ENCODE measurements at regions not wholly inside any gene's neighbourhood (a gene's known extent, or its start where the extent isn't known, plus 50 kb on each side); places are given as distances from the start of the nearest gene placed in this dataset.
"Not testable (repeated sequence)": the region's sequence is repeated elsewhere in the genome, so short reads cannot be mapped to it uniquely, and the experiment has no call there.

DNA sequence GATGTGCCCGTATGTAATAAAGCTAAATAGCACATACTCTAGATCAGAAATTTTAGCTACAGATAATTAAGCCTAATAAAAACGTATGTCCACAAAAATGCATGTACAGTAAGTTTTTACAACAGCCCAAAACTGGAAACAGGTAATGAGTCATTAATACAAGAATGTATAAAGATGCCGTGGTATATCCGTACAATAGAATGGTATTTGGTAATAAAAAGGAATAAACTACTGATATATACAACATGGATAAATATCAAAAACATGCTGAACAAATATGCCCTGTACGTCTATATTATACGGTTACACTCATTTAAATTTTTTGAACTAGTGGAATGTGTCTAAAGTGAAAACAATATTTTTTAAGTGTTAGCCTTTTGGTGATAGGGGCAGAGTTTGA, 128.2 kb upstream of the ADGRB3 start:
- DNase-seq = no peak
- no peaks in the 10 kb centered on the region for H3K9me3 ChIP-seq (ENCODE audit: insufficient read depth, low read depth)

DNA sequence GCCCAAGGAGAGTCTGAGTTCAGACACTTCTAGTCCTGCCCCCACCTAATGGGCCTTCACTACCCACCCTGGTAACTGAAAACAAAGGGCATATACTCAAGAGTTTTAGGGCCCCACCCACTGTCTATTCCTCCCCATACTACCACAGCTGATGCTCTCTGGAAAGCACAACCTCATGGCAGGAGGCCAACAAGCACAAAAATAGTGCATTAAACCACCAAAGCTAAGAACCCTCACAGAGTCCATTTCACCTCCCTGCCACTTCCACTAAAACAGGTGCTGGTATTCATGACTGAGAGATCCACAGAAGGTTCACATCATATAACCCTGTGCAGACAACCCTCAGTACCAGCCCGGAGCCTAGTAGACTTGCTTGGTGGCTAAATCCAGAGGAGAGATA, 132.1 kb upstream of the ADGRB3 start:
- intact Hi-C loops (cut with micrococcal nuclease; ENCODE audit: unreplicated experiment) = no loop called here
- Histone ChIP-seq H3K9me3 (ENCODE audit: insufficient read depth, low read depth) (no peaks in the 10 kb centered on the region), H3F3A (ENCODE audit: insufficient read depth, low read depth) (no peaks in the 10 kb centered on the region), H3K4me3 (no peak overlapping the region), H3K4me1 (replicated peaks; ENCODE audit: insufficient read depth) (no peaks in the 10 kb centered on the region), H4K20me1 (ENCODE audit: insufficient read depth) (no peaks in the 10 kb centered on the region), H3K27me3 (ENCODE audit: insufficient read depth, low read depth) (no peaks in the 10 kb centered on the region), H2AFZ (no peak overlapping the region), H3K36me3 (ENCODE audit: low read depth) (no peaks in the 10 kb centered on the region), H3K9me2 (ENCODE audit: insufficient read depth) (no peaks in the 10 kb centered on the region), H3K27ac (no peak overlapping the region), H3K4me2 (no peak overlapping the region), H3K79me2 (ENCODE audit: low read depth) (no peaks in the 10 kb centered on the region)
- no peak for DNase-seq
- no peak for TF ChIP-seq EZH2 (IDR thresholded peaks at IDR 0.05; ENCODE audit: low read depth)
- TF ChIP-seq, protein P1, sequence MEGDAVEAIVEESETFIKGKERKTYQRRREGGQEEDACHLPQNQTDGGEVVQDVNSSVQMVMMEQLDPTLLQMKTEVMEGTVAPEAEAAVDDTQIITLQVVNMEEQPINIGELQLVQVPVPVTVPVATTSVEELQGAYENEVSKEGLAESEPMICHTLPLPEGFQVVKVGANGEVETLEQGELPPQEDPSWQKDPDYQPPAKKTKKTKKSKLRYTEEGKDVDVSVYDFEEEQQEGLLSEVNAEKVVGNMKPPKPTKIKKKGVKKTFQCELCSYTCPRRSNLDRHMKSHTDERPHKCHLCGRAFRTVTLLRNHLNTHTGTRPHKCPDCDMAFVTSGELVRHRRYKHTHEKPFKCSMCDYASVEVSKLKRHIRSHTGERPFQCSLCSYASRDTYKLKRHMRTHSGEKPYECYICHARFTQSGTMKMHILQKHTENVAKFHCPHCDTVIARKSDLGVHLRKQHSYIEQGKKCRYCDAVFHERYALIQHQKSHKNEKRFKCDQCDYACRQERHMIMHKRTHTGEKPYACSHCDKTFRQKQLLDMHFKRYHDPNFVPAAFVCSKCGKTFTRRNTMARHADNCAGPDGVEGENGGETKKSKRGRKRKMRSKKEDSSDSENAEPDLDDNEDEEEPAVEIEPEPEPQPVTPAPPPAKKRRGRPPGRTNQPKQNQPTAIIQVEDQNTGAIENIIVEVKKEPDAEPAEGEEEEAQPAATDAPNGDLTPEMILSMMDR (conservative IDR thresholded peaks at IDR 0.05) = no peak
- ChIA-PET CTCF (no interaction called here), POLR2A (ENCODE audit: unreplicated experiment) (no interaction called here)
- BruUV-seq (replicated peaks) = no TSS peak

More for the DNA sequence above, 128.2 kb upstream of the ADGRB3 start:
- ChIA-PET CTCF (no interaction called here), POLR2A (ENCODE audit: unreplicated experiment) (no interaction called here)
- TF ChIP-seq, protein P1 (conservative IDR thresholded peaks at IDR 0.05) = no peak
- no peak for TF ChIP-seq EZH2 (IDR thresholded peaks at IDR 0.05; ENCODE audit: low read depth)
- Histone ChIP-seq H3K27ac (no peak overlapping the region), H3K4me1 (replicated peaks; ENCODE audit: insufficient read depth) (no peaks in the 10 kb centered on the region), H3K36me3 (ENCODE audit: low read depth) (no peaks in the 10 kb centered on the region), H3K4me3 (no peak overlapping the region), H2AFZ (no peak overlapping the region), H3K9me2 (ENCODE audit: insufficient read depth) (no peaks in the 10 kb centered on the region), H4K20me1 (ENCODE audit: insufficient read depth) (no peaks in the 10 kb centered on the region), H3F3A (ENCODE audit: insufficient read depth, low read depth) (no peaks in the 10 kb centered on the region), H3K79me2 (ENCODE audit: low read depth) (no peaks in the 10 kb centered on the region), H3K4me2 (no peak overlapping the region), H3K27me3 (ENCODE audit: insufficient read depth, low read depth) (no peaks in the 10 kb centered on the region)
- intact Hi-C loops (cut with micrococcal nuclease; ENCODE audit: unreplicated experiment) = no loop called here
- BruUV-seq (replicated peaks) = no TSS peak

DNA sequence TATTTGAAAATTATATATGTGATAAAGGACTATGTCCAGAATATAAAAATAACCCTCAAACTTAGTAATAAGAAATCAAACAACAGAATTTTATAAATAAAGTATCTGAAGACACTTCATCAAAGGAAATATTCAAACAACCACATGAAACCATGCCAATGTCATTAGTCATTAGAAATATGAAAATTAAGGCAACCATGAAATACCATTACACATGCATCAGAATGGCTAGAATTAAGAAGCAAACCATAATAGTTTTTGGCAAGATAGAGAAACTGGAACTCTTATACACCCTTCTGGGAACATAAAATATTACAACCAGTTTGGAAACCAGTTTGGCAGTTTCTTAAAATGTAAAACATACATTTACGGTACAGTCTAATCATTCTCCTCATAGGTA, 137.2 kb upstream of the ADGRB3 start:
- intact Hi-C loops (cut with micrococcal nuclease; ENCODE audit: unreplicated experiment) = no loop called here
- POLR2A ChIA-PET (ENCODE audit: unreplicated experiment) = no interaction called here
- BruUV-seq (replicated peaks) = no TSS peak
- CTCF ChIA-PET = no interaction called here
- no peaks in the 10 kb centered on the region for H3K27me3 ChIP-seq (ENCODE audit: insufficient read depth, low read depth)
- no peaks in the 10 kb centered on the region for H4K20me1 ChIP-seq (ENCODE audit: insufficient read depth)
- no peak overlapping the region for H3K27ac ChIP-seq
- no peaks in the 10 kb centered on the region for H3F3A ChIP-seq (ENCODE audit: insufficient read depth, low read depth)
- no peak overlapping the region for H3K4me2 ChIP-seq
- H3K36me3 ChIP-seq (ENCODE audit: low read depth) = no peaks in the 10 kb centered on the region
- no peaks in the 10 kb centered on the region for H3K4me1 ChIP-seq (replicated peaks; ENCODE audit: insufficient read depth)
- no peak for DNase-seq
- no peaks in the 10 kb centered on the region for H3K79me2 ChIP-seq (ENCODE audit: low read depth)
- no peak overlapping the region for H3K4me3 ChIP-seq
- H3K9me2 ChIP-seq (ENCODE audit: insufficient read depth) = no peaks in the 10 kb centered on the region
- no peak overlapping the region for H2AFZ ChIP-seq
- H3K9me3 ChIP-seq (ENCODE audit: insufficient read depth, low read depth) = no peaks in the 10 kb centered on the region
- TF ChIP-seq, protein P1 (conservative IDR thresholded peaks at IDR 0.05) = no peak
- TF ChIP-seq EZH2 (IDR thresholded peaks at IDR 0.05; ENCODE audit: low read depth) = no peak

DNA sequence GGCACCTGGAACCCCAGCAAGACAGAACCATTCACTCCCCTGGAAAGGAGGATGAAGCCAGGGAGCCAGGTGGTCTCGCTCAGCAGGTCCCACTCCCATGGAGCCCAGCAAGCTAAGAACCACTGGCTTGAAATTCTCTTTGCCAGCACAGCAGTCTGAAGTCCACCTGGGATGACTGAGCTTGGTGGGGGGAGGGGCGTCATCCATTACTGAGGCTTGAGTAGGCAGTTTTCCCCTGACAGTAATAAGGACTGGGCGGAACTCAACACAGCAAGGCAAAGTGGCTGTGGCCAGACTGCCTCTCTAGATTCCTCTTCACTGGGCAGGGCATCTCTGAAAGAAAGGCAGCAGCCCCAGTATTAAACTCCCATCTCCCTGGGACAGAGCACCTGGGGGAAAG, 140.2 kb upstream of the ADGRB3 start:
- H3K79me2 ChIP-seq (ENCODE audit: low read depth); H3K9me2 ChIP-seq (ENCODE audit: insufficient read depth); CTCF ChIA-PET; BruUV-seq (replicated peaks); H3K4me2 ChIP-seq; H3K27me3 ChIP-seq (ENCODE audit: insufficient read depth, low read depth); H3K9me3 ChIP-seq (ENCODE audit: insufficient read depth, low read depth); H3K4me3 ChIP-seq; POLR2A ChIA-PET (ENCODE audit: unreplicated experiment); H3K27ac ChIP-seq; DNase-seq; H2AFZ ChIP-seq; intact Hi-C loops (cut with micrococcal nuclease; ENCODE audit: unreplicated experiment); H3K36me3 ChIP-seq (ENCODE audit: low read depth); H4K20me1 ChIP-seq (ENCODE audit: insufficient read depth); H3F3A ChIP-seq (ENCODE audit: insufficient read depth, low read depth); H3K4me1 ChIP-seq (replicated peaks; ENCODE audit: insufficient read depth): not testable (repeated sequence)

All from PC-9 (cell line).